ENCODE measurements at regions not wholly inside any gene's neighbourhood (a gene's known extent, or its start where the extent isn't known, plus 50 kb on each side); places are given as distances from the start of the nearest gene placed in this dataset.
A peak's percentile ranks its signal among the peaks of the same experiment; 100 is the strongest.
"Not testable (repeated sequence)": the region's sequence is repeated elsewhere in the genome, so short reads cannot be mapped to it uniquely, and the experiment has no call there.

DNA sequence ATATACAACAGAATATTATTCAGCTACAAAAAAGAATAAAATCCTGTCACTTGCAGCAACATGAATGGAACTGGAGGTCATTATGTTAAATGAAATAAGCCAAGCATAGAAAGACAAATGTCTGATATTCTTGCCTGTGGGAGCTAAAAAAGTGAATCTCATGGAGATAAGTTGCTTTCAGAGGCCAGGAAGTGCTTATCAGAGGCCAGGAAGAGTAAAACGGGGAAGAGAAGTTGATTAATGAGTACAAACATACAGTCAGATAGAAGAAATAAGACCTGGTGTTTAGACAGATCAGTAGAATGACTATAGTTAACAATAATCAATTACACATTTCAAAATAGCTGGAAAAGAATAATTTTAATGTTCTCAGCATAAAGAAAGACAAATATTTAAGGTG lies 54.4 kb upstream of the CPHXL start:
- DNase-seq (ENCODE audit: low read depth) = no peak

DNA sequence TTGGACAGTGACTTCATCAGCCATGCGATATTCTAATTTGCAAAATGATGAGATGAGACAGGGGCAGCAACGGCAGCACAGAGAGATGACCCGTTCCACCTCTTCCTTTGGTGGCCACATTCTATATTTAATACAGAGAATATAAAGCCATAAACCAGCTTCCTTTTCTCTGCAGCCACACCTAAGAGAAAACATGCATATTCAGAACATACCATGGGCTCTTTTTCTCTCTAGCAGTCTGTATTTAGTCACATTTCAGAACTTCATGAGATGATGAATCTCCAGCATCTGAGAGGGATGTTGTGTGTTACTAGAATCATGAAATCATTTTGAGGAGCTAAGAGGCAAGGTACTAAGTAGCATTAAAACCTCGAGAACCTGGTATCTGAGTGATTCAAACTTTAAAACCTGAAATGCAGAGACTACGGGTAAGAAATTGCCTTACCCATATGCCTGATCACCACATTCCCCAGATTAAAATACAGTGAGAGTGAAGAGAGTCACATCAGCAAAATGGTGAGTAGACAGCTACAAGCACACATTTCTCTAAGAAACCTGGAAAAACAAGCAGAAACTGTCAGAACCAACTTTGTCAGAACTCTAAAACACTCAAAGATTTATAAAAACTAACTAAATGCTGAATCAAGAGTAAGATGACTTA lies 55.5 kb upstream of the CPHXL start:
- no peak for DNase-seq (ENCODE audit: low read depth)

DNA sequence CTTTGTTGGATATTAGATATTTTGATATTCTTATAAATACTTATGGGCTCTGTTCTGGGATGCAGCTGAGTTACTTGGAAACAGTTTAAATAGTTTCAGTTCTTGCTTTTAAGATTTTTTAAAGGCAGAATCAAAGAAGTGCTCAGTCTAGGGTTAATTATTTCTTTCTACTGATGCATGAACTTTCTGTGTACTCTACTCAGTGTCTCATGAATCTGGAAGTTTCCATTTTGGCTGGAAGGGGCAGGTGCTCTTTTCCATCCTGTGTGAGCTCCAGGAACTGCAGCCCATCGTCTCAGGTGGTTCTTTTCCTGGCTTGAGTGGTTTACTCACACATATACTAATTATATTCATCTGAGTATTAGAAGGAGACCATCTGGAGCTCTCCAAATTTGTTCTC lies 61.1 kb upstream of the CPHXL start:
- no peak for DNase-seq (ENCODE audit: low read depth)

DNA sequence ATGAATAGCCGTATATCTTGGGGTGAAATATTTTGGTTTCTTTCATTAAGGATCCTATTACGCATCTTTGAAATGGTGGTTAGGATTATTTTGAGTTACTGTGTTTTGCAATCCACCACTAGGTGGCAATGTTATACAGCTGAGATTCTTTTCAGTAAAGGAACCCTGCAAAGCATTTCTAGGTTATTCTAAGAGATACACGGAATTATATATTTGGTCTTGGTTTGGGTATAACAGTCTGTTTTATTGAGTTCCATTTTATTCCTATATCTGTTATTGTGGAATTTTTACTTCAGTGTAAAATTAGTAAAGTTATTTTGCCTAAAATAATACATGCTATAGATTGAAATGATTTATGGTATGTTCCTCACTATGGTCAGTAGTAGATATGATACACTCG lies 62.9 kb upstream of the CPHXL start:
- DNase-seq (ENCODE audit: low read depth) = peak; percentile 9

DNA sequence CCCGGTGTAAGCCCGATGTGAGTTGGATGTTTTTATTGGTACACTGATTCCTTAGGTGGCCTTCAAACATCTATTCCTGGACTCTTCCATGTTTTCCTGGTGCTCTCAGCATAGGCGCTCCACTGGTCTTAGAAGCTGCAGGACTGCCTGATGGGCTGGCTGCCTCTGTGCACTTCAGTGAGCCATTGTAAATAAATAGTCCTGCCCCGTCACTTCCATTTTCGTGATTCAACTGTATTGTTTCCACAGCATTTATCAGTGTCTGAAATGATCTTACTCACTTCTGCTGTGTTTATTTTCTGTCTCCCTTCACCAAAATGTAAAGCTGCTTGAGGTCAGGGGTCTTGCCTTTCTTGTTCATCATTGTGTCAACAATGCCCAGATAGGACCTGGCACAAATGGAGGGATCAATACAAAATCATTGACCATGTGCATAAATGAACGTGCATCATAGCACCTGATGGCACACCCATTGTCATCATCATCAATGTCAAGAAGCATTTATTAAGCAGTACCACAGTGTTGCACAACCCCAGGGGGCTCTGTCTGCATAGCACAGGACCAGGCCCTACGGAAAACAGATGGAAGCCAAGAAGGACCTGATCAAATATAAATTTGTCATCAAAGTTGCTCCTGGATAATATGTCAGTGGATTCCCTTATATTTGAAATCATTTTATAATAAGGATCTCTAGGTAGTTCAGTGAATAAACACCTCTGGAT lies 66.6 kb upstream of the CPHXL start:
- no peak for DNase-seq (ENCODE audit: low read depth)

DNA sequence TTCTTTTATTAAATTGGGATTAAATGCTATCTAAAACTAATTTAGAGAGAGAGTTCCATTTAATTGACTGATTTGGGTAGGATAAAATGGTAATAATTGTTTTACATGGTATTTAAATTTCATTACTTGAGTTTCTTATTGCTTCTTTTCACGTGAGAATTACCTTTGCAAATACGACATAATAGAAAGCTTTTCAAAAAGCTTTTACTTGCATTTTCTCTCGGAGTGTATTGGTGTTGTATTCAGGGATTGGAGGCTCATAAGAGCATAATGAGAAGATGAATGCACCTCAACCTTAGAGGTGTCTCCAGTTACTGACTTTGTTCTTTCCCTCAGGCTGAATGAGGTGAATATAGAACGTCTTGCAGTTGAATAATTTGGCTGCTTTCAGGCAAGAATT lies 67.4 kb upstream of the CPHXL start:
- DNase-seq (ENCODE audit: low read depth) = no peak

DNA sequence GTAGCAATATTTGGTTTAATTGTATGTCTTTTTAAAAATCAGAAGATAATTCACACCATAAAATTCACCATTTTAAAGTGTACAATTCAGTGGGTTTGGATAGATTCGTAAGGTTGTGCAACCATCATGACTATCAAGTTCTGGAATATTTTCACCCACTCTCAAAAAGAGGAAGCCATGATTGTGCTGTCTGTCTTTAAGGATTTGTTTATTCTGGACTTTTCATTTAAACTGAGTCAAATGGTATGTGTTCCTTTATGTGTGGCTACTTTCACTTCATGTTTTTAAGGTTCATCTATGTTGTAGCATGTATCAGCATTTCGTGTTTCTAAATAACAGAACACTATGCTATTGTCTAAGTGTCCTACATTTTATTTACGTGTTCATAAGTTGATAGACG lies 68.1 kb upstream of the CPHXL start:
- DNase-seq (ENCODE audit: low read depth) = no peak

DNA sequence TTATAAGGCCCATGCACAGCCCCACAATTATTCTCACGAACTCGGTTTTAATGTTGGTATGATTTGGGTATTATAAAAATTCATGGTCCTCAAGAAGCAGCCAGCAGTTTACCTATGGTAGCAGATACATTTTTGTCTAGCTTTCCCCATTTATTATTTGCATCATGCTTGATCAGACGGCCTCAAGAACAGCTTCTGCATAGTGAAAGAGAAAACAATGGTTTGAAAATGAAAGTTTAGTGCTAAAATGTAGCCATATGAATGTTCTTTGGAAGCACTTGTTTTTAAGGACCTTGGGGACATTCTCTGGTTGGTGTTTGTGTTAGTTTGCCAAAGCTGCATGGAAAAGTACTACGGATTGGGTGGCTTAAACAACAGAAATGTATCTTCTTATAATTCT lies 72.4 kb upstream of the CPHXL start:
- DNase-seq (ENCODE audit: low read depth) = no peak

DNA sequence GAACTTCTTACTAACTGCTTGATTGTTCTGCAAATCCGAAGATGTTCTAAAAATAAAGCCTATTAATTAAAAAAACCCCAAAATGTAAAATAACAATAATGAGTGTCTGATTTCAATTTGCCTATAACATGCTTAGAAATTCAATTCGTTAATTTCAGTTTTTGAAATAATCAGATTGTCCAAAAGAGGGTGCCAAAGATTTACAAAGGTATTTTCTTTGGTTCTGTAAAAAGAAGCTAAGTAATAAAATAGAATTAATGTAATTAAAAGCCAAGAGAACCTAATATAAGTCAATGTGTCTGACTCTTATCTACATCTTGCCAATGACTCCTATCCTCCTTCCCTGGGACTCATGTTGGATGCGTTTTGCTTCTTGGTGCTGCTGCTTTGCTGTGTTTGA lies 75.0 kb upstream of the CPHXL start:
- no peak for DNase-seq (ENCODE audit: low read depth)

DNA sequence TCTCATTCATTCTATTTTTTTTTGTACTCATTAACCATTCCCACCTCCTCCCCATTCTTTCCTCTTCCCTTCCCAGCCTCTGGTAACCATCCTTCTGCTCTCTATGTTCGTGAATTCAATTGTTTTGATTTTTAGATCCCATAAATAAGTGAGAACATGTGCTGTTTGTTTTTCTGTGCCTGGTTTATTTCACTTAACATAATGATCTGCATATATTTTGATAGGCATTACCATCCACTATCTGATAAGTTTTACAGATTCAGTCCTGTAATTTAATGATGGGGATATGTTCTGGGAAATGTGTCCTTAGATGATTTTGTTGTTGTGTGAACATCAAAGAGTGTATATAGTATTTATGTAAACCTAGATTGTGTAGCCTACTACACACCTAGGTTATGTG lies 77.5 kb upstream of the CPHXL start:
- no peak for DNase-seq (ENCODE audit: low read depth)

DNA sequence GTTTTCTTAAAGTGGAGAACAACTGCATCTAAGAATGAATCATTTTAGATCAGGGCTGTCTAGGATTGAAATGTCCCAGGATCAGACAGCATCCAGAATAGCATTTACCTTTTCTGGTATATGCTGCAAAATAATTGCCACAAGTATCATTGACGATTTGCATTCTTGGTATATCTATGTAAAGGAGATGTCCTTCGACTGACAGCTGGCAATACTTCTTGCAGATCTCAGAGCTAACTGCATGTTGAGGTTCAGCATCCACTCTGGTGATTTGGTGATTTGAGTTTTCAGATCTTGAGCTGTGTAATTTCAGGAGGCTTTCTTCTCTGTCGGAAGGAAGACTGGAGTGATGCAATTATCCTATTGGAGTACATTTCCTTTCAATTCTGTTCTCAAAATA lies 78.1 kb upstream of the CPHXL start:
- DNase-seq (ENCODE audit: low read depth) = no peak

DNA sequence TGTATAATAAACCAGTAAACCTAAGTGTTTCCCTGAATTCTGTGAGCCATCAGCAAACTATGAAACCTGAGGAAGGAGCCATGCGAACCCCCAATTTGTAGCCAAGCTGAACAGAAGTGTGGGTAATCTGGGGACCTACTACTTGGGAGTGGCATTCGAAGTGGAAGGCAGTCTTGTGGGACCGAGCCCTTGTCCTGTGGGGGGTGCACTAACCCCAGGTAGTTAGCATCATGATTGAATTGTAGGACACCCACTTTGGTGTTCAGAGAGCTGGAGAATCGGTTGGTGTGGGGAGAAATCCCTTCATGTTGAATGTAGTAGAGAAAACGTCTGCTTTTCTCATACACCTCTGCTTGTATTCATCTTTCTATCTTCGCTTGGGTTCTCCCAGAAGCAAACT lies 79.7 kb upstream of the CPHXL start:
- no peak for DNase-seq (ENCODE audit: low read depth)

DNA sequence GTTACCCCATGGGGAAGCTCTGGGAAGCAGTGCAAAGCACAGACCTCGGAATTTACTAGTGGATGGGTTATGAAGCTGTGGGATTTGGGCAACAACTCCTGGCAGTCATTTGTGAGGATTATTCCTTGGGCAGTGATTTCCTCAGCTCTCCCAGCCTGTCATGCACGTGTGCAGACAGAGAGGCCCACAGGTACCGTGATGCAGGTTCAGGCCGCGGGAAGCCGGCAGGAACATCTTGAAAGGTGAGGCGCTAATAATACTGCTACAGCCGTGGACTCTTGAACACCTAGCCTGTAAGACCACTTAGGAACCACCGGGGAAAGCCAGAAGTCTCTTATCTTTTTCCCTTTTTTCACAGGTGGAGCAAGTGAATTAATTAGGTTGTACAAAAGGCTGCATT lies 80.2 kb upstream of the CPHXL start:
- no peak for DNase-seq (ENCODE audit: low read depth)

DNA sequence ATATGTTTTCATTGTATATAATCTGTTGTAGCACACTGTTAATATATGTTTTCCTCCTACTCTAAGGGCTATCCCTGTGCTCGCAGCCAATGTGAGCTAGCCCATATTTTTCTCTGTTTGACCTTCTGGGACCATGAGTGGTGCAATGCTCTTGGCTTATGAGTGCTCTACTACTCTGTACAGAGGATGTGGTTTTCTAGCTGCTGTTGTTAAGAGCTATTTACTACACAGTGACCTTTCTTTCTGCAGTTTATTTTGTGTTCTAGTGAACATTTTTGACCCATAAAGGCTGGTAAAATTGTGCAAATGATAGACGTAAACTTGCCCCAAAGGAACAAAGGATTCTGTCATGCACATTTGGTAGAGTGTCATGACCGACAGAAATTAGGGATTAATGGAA lies 84.1 kb upstream of the CPHXL start:
- DNase-seq (ENCODE audit: low read depth) = no peak

DNA sequence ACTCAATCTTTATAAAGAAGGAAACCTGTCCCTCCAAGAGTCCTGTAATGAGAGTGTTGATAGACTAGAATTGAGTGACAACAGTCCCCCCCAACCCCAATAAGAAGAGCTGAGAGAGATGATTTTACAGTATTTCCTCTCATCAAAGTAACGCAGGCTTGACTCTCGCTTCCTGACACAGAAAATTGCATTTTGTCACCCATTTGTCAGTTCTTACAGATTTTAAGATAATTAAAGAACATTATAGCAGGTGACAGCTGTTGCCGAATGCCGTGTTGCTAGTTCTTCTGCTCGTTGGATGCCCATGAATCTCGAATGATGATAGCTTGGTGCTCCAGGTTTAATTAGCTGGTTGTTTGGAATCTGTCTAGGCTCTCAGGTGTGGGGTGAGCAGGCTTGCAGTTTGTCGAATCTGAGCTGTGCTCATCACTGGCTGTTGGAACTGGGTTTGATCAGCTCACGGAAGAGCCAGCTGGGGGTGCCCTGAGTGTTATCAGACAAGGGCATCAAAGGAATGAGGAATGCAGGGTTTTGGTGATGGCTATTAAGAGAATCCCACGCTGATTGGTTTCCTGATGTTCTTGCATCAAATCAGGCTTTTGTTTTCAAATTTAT lies 84.8 kb upstream of the CPHXL start:
- no peak for DNase-seq (ENCODE audit: low read depth)

DNA sequence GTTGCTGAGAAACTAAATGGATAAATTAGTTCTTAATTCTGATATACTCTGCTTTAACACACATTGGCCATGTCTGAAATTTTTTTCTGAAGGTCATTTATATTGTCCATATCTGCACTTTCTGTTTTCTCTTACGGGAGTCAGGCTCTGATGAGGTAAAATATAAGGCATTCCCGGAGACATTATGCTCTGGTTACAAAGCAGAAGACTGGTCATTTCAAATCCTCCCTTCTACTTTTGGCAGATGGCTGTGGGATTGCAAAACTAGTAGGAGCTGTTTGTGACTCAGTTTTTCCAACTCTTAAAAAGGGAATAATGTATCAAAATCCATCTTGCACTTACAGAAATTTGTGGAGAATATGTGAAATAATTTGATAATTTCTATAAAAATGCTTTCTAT lies 92.2 kb upstream of the CPHXL start:
- DNase-seq (ENCODE audit: low read depth) = no peak

DNA sequence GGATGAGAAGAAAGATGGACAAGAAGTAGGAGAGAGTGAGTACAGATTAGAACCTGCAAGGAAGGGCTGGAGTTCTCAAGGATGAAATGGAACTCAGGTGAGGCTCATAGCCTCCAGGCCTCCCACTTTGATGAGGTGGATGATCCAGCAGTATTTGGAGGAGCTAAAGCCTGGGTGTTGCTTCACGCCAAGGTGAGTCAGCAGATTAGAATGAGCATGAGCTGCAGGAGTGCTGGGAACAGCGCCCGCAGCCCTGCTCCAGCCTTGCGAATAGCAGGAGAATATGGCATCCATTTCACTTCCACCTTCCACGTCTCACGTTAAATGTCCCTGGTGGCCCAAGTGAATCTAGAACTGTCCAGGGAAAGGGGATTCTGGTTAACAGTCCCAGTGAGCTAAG lies 94.4 kb upstream of the CPHXL start:
- no peak for DNase-seq (ENCODE audit: low read depth)

DNA sequence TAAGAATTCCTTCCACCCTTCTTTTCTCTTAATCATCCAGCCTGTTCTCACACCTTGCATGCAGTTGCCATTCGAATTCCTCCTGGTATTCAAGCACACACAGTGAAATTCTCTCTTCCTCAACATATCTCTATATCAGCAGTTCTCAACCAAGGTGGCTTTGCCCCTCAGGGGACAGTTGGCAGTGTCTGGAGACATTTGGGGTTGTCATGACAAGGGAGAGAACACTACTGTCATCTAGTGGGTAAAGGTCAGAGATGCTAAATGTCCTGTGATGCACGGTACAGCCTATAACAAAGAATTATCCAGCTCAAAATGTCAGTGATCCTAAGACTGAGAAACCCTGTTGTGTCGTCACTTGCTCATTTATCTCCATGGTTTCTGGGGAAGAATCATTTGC lies 94.8 kb upstream of the CPHXL start:
- DNase-seq (ENCODE audit: low read depth) = no peak

DNA sequence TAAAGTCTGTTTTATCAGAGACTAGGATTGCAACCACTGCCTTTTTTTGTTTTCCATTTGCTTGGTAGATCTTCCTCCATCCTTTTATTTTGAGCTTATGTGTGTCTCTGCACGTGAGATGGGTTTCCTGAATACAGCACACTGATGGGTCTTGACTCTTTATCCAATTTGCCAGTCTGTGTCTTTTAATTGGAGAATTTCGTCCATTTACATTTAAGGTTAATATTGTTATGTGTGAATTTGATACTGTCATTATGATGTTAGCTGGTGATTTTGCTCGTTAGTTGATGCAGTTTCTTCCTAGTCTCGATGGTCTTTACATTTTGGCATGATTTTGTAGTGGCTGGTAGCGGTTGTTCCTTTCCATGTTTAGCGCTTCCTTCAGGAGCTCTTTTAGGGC lies 99.5 kb upstream of the CPHXL start:
- DNase-seq (ENCODE audit: low read depth) = not testable (repeated sequence)

DNA sequence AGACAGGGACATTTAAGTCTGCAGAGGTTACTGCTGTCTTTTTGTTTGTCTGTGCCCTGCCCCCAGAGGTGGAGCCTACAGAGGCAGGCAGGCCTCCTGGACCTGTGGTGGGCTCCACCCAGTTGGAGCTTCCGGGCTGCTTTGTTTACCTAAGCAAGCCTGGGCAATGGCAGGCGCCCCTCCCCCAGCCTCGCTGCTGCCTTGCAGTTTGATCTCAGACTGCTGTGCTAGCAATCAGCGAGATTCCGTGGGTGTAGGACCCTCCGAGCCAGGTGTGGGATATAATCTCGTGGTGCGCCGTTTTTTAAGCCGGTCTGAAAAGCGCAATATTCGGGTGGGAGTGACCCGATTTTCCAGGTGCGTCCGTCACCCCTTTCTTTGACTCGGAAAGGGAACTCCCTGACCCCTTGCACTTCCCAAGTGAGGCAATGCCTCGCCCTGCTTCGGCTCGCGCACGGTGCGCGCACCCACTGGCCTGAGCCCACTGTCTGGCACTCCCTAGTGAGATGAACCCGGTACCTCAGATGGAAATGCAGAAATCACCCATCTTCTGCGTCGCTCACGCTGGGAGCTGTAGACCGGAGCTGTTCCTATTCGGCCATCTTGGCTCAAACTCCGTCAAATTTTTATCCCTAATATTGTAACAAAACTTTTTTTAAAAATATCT lies 101.2 kb upstream of the CPHXL start:
- not testable (repeated sequence) for DNase-seq (ENCODE audit: low read depth)

DNA sequence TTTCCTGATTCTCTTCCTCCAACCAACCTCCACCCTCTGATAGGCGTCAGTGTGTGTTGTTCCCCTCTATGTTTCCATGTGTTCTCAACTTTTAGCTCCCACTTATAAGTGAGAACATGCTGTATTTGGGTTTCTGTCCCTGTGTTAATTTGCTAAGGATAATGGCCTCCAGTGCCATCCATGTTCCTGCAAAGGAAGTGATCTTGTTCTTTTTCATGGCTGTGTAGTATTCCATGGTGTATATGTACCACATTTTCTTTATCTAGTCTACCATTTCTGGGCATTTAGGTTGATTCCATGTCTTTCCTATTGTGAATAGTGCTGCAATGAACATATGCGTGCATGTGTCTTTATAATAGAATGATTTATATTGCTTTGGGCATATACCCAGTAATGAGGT lies 107.1 kb upstream of the CPHXL start:
- not testable (repeated sequence) for DNase-seq (ENCODE audit: low read depth)

DNA sequence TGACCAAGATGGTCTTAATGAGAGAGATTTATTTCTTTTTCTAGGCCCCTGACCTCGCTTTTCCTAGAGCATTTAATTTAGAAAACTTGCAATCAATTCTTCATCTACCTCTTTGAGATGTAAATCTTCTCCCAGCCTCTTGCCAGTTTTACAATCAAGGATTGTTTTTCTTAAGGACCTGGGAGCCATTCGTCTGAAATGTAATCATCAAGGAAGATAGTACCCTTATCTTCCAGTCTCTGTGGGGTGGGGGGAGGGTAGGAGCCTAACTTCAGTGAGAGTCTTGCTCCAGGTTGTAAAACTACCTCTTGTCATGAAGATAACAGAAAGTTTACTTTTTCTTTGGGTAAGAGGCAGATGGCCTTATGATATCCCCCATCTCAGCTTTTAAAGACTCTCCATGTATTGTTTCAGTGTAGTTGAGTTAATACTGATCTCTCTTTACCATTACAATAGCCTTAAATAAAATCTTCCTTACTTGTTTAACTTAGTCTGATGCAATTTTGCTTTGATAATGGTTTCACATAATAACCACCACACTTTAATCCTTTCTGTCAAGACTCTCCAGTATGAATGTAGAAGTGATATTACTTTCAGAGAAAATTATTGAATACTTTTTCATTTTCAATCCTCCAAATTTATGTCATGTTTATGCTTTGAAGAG lies 110.2 kb upstream of the CPHXL start:
- no peak for DNase-seq (ENCODE audit: low read depth)

DNA sequence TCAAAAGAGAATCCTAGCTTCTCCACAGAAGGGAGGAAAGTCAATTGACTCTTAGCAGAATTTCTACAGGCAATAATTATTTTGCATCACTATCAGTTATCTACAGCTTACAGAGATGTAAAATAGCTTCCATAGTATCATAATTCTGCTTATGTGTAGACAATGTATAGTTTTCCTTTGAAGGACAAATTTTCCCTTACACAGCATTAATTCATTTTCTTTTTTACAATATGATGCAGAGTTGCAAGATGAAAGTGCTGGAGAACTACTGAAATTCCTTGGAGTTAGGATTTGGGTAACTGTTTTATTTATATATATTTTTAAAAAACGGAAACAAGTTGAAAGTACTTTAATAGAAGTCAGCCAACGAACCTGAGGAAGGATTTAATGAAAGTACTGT lies 111.0 kb upstream of the CPHXL start:
- no peak for DNase-seq (ENCODE audit: low read depth)

All from non-pigmented ciliary epithelial cell (primary cell).